Heart left ventricle (tissue), 13 donors: ENCODE measurements at regions not wholly inside any gene's neighbourhood (a gene's known extent, or its start where the extent isn't known, plus 50 kb on each side); places are given as distances from the start of the nearest gene placed in this dataset.

Source experiments
- POLR2A ChIP-seq, 2 donors: fragments of 450-650 bp; IDR thresholded peaks; one replicate each; pipeline ENCODE4 v1.6.1; 2017; ENCODE audit warnings: antibody characterized with exemption in 2 of 2, mild to moderate bottlenecking in 2 of 2, moderate library complexity in 2 of 2
- TF ChIP-seq, protein P1 (sequence below), 12 donors: fragments of 200-600 bp; sonication (generic) in 4 of 12; IDR thresholded peaks; one replicate each; pipeline versions ENCODE4 v1.5.0 to v1.8.0; 2018 to 2022; ENCODE audit warnings: antibody characterized with exemption in 12 of 12, mild to moderate bottlenecking in 5 of 12
- donor health status: ischemic (EF 13 %, LVEDD 7.1; RV severe dilation, severe dysfunction).
- donor health status: DM: no; HTN: yes; CAD: no.
- donor health status: DM: no; HTN: no; CAD: no.
- donor health status: ischemic (EF 25% LVEDD 6.9; RV normal size, moderate dysfunction).
- donor health status: ischemic (EF 25% LVEDD 5.7; RV mildly dilated, moderate dysfunction).
- donor health status: ischemic (EF 35%, LVEDD 5.7; RV mildly dilated, moderate dysfunction).
- donor health status: nonischemic (EF 11% LVEDD 7.7; RV severe dilation, severe dysfunction).
- donor health status: DM: yes; HTN: yes; CAD: no.
- donor health status: PGD.
- donor health status: ischemic (EF 29% LVEDD 5.4; RV normal size, mild dysfunction).
- donor health status: nonischemic (EF 23%, LVEDD 6.1; RV moderate dilation, normal function).

DNA sequence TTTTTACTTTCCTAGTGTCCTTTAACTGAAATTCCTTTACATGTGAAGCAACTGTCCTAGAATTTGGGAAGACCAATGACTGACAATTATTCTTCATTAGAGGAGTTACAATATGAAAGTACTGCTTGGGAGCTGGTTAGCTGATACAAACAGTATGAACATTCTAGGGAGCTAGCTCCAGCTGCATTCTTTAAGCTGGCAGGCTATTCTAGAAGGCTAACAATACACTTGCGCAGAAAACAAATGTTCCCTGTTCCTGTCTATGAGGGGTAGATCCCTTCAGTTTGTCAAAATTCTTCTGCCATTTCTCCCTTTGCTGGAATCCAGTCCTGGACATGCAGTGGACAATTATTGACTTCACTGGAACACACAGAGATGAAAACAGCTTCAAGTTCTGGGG lies 60.2 kb upstream of the NANOGP8 start:
- TF ChIP-seq, protein P1, sequence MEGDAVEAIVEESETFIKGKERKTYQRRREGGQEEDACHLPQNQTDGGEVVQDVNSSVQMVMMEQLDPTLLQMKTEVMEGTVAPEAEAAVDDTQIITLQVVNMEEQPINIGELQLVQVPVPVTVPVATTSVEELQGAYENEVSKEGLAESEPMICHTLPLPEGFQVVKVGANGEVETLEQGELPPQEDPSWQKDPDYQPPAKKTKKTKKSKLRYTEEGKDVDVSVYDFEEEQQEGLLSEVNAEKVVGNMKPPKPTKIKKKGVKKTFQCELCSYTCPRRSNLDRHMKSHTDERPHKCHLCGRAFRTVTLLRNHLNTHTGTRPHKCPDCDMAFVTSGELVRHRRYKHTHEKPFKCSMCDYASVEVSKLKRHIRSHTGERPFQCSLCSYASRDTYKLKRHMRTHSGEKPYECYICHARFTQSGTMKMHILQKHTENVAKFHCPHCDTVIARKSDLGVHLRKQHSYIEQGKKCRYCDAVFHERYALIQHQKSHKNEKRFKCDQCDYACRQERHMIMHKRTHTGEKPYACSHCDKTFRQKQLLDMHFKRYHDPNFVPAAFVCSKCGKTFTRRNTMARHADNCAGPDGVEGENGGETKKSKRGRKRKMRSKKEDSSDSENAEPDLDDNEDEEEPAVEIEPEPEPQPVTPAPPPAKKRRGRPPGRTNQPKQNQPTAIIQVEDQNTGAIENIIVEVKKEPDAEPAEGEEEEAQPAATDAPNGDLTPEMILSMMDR (IDR thresholded peaks at IDR 0.05), result no peak
- no peak for TF ChIP-seq POLR2A (IDR thresholded peaks at IDR 0.05)
